ACHN (cell line): ENCODE measurements at regions not wholly inside any gene's neighbourhood (a gene's known extent, or its start where the extent isn't known, plus 50 kb on each side); places are given as distances from the start of the nearest gene placed in this dataset.

ENCODE experiments used
- DNase-seq: peaks from one replicate; pipeline ENCODE4 v3.0.0-alpha.2; 2015
- in situ Hi-C: cut with HindIII; loops from 2 replicates; pipeline ENCODE4 v1.10.0; 2017; ENCODE audit warnings: low sequenced_read_pairs, low pct_ligation_motif_present, low pct_unique_long_range_greater_than_20kb

DNA sequence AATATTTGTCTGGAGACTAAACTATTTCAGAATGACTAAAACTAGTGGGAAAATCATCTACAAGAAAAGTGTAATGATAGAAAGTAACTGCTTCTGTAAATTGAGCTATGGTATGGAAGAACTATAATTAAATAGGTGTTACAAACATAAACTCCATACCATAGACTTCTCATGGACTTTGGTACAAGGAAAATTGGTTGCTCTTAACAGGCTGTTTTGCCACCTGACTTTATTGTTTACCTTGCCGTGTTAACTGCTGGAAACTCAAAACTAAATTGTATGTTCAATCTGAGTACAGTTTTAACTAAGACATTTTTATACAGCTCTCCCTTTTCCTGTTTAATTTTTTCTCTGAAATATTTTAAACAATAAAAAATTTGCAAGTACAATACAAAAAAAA is 261.8 kb upstream of the POU3F2 start:
- in situ Hi-C loops, result no loop called here
- DNase-seq, result no peak

DNA sequence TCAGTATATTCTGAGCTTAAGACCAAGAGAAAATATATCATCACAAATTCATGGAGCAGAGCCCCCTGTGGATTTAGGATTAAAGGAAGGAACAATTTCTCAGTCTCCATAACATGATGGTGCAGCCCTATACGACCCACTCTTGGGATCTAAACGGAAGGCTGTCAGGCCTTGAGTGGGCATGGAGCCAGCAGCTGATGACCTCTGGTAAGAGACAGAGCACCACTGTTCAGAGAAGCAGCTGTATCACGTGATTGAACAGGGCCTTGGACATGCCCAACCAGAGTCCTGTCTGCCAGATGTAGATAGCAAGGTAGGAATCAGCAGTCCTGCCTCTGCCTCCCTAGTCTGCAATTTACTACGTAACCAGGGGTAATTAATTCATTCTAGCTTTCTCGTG is 259.4 kb upstream of the POU3F2 start:
- DNase-seq, result no peak
- in situ Hi-C loops, result no loop called here

DNA sequence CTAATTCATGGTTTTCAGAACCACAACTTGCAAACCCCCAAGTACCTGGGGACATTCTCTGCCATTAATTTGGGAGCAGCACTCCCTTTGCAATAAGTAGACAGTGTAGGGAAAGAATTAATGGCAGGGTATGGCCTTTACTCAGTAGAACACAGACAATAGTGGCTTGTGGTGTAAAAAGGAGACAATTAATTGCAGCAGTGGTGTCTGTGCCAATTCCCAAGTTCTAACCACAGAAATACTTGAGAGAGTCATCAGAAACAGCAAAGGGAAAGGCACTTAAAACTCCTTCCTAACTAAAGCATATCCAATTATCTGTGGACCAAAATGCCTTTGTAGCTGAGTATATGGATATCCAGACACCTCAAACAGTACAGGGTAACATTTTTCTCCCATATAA is 257.6 kb upstream of the POU3F2 start:
- in situ Hi-C loops, result no loop called here
- DNase-seq, result no peak

DNA sequence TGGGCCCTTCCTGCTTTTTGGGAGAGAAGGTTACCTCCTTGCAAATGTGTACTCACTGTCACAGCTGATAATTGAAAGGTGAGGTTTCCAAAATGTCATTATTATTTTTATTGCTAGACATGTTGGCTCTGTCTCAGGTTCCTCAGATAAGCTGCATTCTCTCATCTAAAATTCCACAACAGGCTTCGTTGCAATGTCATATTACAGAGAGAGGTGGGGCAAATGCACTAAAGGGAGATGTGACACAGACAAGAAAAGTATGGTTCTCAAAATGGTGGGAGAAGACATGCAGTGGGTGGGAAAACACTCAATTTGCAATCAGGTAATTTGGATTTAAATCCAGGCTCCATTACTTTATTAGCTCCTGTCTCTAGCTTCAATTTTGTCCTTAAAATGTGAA is 256.4 kb upstream of the POU3F2 start:
- no peak for DNase-seq
- in situ Hi-C loops, result no loop called here

DNA sequence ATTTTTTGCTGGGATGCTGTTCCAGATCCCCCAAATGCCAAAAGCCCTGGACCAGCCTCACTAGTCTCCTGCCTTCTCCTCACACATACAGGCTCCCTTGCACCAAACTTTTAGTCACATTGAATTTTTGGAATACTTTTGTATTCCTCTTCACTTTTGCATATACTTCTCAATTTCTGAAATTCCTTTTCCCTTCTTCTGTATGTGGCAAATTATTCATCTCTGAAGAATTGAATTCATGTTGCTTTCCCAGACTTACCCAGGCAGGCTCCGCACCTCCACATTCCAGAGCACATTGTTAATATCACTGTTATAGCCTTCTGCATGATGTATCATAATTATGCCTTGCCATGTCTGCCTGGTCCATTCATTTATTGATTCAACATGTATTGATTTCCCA is 255.3 kb upstream of the POU3F2 start:
- in situ Hi-C loops, result no loop called here

DNA sequence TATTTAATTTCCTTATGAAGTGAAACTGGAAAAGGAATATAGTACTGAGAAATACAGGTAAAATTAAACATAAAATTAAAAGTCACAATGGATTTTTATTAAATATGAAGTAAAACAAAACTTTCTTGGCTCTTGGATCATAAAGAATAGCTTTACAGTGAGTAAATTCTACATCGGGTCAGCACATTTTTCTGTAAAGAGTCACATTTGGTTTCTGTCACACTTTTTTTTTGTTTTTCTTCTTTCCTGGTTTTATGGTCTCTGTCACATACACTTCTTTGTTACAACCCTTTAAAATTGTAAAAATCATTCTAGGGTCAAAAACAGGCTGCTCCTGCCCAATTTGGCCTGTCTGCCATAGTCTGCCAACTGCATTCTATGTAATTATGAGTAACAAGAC is 254.4 kb upstream of the POU3F2 start:
- DNase-seq, result no peak
- in situ Hi-C loops, result no loop called here

More for the DNA sequence above, 255.3 kb upstream of the POU3F2 start:
- DNase-seq, result no peak

DNA sequence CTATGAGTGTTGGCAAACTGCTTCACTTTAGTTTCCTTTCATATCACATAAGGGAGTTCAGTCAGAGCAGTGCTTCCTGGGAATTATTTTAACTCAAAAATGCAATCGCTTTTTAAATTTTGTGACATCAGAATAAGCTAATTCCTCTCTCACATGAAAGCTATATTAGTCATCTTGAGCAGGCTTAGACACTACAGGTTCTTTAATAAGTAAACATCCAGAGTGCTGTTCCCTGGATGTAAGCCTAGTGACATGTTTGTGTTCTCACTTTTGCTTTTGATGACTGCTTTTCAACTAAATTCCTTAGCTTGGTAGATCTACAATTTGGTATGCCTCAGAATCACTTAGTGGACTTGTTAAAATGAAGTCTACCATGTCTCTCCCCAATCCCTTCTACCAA is 252.7 kb upstream of the POU3F2 start:
- in situ Hi-C loops, result no loop called here
- no peak for DNase-seq

DNA sequence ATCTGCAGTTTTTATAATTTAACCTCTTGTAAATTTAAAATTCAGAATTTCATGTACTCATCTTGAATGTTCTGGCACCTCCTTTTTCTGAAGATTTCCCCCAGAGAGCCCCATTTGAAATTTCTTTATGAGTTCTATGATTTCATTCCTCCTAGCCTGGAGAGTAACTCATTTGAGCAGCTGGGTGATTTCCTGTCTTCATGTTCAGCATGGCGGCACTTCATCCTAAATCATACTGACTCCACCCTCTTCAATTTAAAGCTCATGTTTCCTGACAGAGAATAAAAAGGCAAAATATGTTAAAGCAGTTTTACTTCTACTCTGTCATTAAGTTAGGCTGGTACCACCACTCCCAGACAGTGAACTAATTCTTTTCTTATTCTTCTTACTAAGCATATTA is 250.9 kb upstream of the POU3F2 start:
- in situ Hi-C loops, result no loop called here
- DNase-seq, result no peak

DNA sequence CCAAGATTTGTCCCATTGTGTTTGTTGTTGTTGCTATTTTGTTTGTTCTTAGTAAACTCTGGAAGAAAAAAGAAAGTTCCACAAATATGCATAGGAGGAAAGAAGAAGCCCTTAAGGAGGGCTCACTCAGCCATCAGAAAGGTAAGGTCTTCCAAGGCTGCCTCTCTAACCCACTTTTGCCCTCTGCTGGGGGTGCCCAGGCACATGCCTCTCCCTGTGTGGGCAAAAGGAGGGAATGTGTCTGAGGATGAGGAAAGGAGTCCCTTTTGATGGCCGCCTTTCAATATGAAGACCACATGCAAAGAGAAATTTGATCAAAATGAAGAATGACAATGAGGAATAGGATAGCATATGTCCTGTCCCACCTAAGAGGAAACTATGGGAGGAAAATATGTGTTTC is 248.2 kb upstream of the POU3F2 start:
- in situ Hi-C loops, result no loop called here
- DNase-seq, result no peak

DNA sequence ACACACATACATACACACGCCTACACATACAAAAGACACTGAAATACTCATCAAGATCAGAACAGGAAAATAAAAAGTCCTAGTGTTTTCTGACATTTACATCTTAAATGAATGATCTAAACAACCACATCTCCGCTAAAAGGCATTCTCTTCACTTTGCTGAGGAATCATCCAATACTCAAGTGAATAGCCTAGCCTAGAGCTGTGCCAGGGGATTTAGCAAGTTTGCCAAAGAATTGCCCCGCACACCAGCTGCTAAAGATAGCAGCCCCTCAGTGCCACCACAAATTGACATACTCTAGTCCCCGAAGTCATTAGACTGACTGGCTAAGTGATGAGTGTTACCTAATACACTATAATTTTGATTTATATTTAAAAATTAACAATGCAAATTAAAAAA is 246.8 kb upstream of the POU3F2 start:
- in situ Hi-C loops, result no loop called here
- no peak for DNase-seq

DNA sequence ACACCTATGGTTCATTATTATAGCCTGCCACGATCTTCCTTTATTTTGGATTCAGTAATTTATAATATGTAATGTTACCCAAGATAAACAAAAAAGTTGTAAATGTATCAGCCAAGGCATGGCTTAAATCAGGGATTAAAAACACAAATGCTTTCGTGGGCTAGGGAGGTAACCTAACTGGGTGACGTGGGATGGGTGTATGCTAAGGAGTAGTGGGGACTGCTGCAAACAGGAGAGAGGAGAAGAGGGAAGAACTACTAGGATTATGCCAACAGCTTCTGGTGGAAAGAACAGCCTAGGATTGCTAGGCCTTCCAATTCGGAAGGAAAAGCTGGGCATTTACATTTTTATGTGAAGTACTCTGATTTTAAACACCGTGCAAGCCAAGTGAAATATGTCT is 244.8 kb upstream of the POU3F2 start:
- DNase-seq, result no peak
- in situ Hi-C loops, result no loop called here

DNA sequence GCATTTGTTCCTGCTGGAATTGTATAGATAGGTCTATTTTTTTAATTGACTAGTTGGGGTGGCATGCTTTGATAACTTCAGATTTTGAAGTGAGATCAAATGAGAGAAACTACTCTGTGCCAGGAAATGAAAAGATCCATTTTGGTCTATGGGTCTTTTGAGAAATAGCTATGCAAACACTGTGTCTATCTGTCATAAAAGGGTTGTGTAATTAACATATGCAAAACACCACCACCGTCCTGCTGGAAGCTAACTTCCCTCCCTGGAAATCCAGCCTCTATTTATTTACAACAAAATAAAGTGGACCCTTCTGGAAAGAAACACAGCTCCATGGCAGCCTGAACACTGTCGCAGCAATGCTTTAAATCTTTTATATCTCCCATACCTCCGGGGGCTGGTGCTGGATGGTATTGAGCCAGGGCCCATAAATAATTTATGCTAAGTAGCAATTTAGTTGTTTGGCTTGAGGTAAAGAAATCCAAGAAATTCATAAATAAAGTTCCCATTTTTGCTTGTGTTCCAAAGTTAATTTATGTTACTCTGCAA is 244.2 kb upstream of the POU3F2 start:
- in situ Hi-C loops, result no loop called here
- no peak for DNase-seq

DNA sequence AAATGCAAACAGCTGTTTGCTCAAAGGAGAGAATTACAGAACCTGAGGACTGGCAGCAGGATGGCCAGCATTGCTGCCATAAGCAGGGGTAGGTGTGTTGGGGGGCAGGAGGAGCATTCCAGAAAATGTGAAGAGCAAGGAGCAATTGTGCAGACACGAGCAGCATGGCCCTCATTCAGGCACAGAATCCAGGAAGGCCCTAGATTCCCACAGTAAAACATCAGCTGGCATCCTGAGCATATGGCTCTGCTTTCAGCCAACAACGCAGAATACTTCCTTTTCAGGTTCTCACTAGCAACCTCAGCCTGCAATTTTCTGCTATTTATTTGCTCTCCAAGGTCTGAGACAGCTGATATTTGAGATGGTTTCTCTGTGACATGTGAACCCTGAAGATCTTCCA is 243.4 kb upstream of the POU3F2 start:
- in situ Hi-C loops, result no loop called here
- DNase-seq, result no peak

DNA sequence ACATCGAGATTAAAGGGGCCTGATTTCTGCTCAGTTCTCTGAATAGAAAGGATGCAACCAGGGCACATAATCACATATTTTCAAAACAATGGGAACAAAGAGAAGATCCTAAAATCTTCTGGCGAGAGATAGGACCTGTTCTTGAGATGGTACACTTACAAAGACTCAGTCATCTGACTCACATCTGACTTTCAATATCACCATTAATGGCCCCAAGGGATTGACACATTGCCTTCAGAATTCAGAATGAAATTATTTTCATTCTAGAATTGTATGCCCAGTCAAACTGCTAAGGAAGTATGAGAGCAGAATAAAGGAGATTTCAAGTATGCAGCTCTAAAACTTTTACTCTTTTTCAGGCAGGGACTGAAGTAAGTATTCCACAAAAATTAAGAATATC is 240.7 kb upstream of the POU3F2 start:
- DNase-seq, result no peak
- in situ Hi-C loops, result no loop called here

DNA sequence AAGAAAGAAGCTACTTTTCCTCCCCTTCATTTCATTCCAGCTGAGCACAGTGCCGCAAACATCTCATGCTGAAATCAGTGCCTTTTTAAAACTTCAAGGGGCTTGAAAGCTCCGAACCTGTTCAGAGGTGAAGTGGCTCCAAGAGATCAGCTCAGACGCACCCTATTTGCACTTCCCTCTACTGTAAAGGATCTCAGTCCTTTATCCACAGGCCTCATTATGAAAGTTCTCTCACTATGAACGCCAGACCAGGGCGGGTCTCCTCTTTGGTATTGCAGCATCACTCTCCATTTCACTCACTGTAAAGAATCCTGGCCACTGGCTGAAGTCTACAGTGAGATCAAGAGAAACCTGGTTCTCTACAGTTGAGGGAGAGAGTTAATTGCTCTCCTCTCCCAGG is 232.7 kb upstream of the POU3F2 start:
- no peak for DNase-seq
- in situ Hi-C loops, result no loop called here

DNA sequence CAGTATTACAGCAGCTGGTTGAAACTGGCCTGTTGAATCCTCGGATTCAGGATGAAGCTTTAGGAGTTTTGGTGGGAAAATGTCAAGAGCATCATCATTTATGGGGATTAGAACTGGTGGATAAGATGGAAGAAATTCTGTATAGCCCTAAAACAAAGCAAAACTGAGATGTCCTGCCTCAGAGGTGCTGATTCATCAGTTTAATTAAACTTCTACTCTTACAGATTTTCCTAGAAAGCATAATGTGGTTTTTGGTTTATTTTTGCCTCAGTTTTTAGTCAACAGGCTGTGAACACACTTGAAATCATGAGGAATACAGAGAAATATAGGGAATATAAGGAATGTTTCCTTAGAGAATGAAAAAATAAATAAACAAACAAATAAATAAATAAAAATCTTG is 228.7 kb upstream of the POU3F2 start:
- DNase-seq, result no peak
- in situ Hi-C loops, result no loop called here

DNA sequence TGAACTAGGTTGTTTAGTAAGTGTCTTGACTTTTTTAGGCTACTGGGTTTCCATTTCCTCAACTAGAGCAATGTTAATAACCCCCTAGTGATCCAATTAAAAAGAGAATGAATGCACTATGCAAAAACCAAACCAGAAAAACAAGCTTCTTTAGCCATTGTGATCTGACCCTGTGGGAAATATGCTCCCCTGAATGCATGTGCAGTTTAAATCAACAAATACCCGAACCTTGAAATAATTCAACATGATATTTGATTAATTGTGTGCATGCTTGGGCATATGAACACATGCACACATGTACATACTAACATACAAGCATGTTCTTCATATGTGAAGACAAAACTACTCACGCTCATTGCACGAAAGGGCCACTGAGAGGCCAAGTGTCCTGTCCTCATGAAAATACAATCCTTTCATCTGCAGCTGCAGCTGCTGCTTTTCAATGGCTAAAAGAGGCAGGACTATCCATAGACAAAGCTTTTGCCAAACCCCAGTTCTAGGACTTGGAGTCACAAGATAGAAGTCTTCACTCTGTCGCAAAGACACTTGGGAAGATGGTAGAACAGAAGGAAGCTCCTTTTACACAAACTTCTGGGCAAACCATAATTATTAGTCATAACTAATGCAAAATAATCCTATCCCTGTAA is 207.1 kb upstream of the POU3F2 start:
- no peak for DNase-seq
- in situ Hi-C loops, result no loop called here

DNA sequence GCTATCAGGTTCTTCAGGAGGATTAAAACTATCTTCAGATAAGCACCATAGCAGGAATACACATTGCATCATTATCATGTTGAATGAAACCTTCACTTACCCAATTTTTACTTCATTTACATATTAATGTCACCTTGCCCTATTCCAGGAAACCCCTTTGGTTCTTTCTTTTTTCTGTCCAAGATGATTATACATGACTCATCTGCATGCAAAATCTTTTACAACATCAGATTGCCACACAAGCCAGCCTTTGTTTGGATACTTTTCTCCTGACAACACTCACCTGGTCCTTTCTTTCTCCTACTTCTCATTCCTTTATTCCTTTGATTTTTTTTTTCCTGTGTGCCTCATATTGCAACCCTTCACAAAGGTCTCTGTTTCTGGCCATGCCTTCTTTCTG is 200.5 kb upstream of the POU3F2 start:
- in situ Hi-C loops, result no loop called here
- no peak for DNase-seq

DNA sequence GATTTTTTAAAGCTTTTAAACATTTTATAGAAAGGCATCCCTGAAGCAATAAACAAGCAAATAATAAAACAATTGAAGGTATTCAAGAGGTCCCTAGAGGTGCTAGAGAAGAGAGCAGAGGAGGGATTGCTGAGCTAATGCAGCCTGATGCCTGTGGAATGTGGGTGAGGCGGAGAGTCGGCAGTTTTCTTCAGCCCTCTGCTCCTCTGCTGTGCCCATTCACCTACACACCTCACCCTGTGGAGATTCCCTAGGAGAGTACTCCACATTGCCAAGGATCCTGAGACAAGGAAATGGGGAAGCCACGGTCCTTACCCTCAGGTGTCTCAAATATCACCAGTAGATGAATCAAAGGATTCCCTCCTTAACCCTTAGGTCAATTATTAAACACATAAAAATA is 199.8 kb upstream of the POU3F2 start:
- no peak for DNase-seq
- in situ Hi-C loops, result no loop called here

DNA sequence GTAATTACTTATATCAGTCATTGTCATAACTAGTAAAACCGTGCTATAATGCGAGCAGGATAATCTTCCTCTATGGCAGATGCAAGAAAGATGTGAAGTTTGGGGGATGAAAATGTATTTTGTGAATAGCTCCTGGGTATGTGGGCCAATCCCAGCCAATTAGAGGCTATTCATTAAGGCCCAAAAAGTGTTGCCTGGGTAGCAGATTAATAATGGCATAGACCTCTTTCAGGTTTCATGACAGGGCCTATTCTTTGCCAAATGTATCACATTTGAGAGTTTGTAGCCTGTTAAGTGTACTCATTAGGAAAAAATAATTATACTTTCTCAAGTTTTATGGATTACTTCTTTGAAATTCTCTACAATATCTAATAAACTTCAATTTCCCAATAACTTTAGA is 199.2 kb upstream of the POU3F2 start:
- in situ Hi-C loops, result no loop called here
- DNase-seq, result no peak

DNA sequence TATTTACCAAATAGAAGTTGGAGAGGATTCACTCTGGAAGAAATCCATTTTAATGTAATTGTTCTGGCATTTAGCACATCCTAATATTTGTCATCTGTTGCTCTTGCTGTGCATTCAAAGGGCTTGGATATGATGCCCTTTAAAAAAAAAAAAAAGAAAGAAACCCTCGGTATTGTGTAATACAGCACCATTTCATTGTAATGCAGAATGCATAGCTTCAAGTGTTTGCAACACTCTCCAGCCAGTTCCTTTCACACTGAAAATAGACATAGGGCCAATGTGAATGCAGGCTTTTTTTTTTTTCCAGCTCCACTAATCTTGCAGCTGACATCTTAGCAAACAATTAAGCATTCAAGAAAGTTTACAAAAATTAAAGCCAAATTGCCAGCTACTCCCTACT is 197.4 kb upstream of the POU3F2 start:
- no peak for DNase-seq
- in situ Hi-C loops, result no loop called here
